Liver (tissue), 8 donors: ENCODE measurements at regions not wholly inside any gene's neighbourhood (a gene's known extent, or its start where the extent isn't known, plus 50 kb on each side); places are given as distances from the start of the nearest gene placed in this dataset.

Experiments used
- DNase-seq: peaks from one replicate; pipeline ENCODE4 v3.0.0-alpha.2; 2017; ENCODE audit warnings: low spot score
- H3K27ac ChIP-seq, 2 donors: one replicate each; pipeline ENCODE4 v1.7.0; 2013; ENCODE audit warnings: inconsistent platforms in 2 of 2, low read length in 2 of 2, control low read depth in 1 of 2, low read depth in 1 of 2, mild to moderate bottlenecking in 1 of 2
- H3K27me3 ChIP-seq, 4 donors: one replicate each; pipeline versions ENCODE4 v1.6.1 to v1.7.0; 2013; ENCODE audit warnings: low read length in 3 of 4, inconsistent platforms in 1 of 4, mild to moderate bottlenecking in 1 of 4, moderate library complexity in 1 of 4; ENCODE audit not compliant: control insufficient read depth in 4 of 4, insufficient read depth in 4 of 4
- H3K36me3 ChIP-seq, 4 donors: one replicate each; pipeline versions ENCODE4 v1.6.1 to v1.7.0; 2013; ENCODE audit warnings: low read length in 3 of 4, mild to moderate bottlenecking in 3 of 4, low read depth in 1 of 4, moderate library complexity in 1 of 4; ENCODE audit not compliant: control insufficient read depth in 4 of 4, insufficient read depth in 3 of 4
- H3K4me1 ChIP-seq, 4 donors: one replicate each; pipeline versions ENCODE4 v1.6.1 to v1.7.0; 2013; ENCODE audit warnings: low read length in 3 of 4, mild to moderate bottlenecking in 3 of 4, moderate library complexity in 1 of 4; ENCODE audit not compliant: control insufficient read depth in 4 of 4, insufficient read depth in 4 of 4
- H3K4me3 ChIP-seq, 3 donors: one replicate each; pipeline versions ENCODE4 v1.6.1 to v1.7.0; 2013; ENCODE audit warnings: low read length in 3 of 3, control low read depth in 1 of 3, low read depth in 1 of 3, mild to moderate bottlenecking in 1 of 3
- H3K9ac ChIP-seq, 2 donors: one replicate each; pipeline ENCODE4 v1.7.0; 2013; ENCODE audit warnings: low read length in 2 of 2, mild to moderate bottlenecking in 2 of 2, moderate library complexity in 2 of 2, control low read depth in 1 of 2, low read depth in 1 of 2
- H3K9me3 ChIP-seq, 4 donors: one replicate each; pipeline versions ENCODE4 v1.6.1 to v1.7.0; 2013; ENCODE audit warnings: low read length in 3 of 4; ENCODE audit not compliant: control insufficient read depth in 4 of 4
- FOXA1 ChIP-seq: IDR thresholded peaks from 2 replicates; pipeline ENCODE4 v1.6.1; 2016; ENCODE audit warnings: antibody characterized with exemption
- FOXA2 ChIP-seq: IDR thresholded peaks from 2 replicates; pipeline ENCODE4 v1.6.1; 2016; ENCODE audit warnings: antibody characterized with exemption
- HNF4A ChIP-seq, 2 donors: conservative IDR thresholded peaks; 2 replicates each; pipeline ENCODE4 v1.6.1; 2016; ENCODE audit warnings: antibody characterized with exemption in 2 of 2, mild to moderate bottlenecking in 2 of 2
- JUND ChIP-seq, 2 donors: IDR thresholded peaks; 2 replicates each; pipeline ENCODE4 v1.6.1; 2016; ENCODE audit warnings: antibody characterized with exemption in 2 of 2
- RAD21 ChIP-seq, 2 donors: IDR thresholded peaks; 2 replicates each; pipeline ENCODE4 v1.6.1; 2016; ENCODE audit warnings: antibody characterized with exemption in 2 of 2, mild to moderate bottlenecking in 2 of 2
- RXRA ChIP-seq, 2 donors: IDR thresholded peaks; 2 replicates each; pipeline ENCODE4 v1.6.1; 2017 to 2018; ENCODE audit warnings: antibody characterized with exemption in 2 of 2, mild to moderate bottlenecking in 1 of 2
- SP1 ChIP-seq: IDR thresholded peaks from 2 replicates; pipeline ENCODE4 v1.6.1; 2018; ENCODE audit warnings: antibody characterized with exemption, mild to moderate bottlenecking
- TAF1 ChIP-seq: conservative IDR thresholded peaks from 2 replicates; pipeline ENCODE4 v1.6.1; 2016; ENCODE audit warnings: antibody characterized with exemption, mild to moderate bottlenecking
- YY1 ChIP-seq: IDR thresholded peaks from 2 replicates; pipeline ENCODE4 v1.6.1; 2016; ENCODE audit warnings: antibody characterized with exemption, mild to moderate bottlenecking
- WGBS: extraction: QIAGEN DNeasy Blood & Tissue Kit; methylation state at CpG from one replicate; pipeline ENCODE4 v1.1.7; 2013; 5-methylcytosine and 5-hydroxymethylcytosine counted together
- TF ChIP-seq, protein P1 (sequence below): fragments of 150-350 bp; IDR thresholded peaks from 2 replicates; pipeline ENCODE4 v1.5.1; 2017; ENCODE audit warnings: improper control_type of control experiment, low read depth, low read length; ENCODE audit not compliant: missing input control
- TF ChIP-seq, protein P2 (sequence below): IDR thresholded peaks from 2 replicates; pipeline ENCODE4 v1.6.1; 2016; ENCODE audit warnings: antibody characterized with exemption
- TF ChIP-seq, protein P3 (sequence below): IDR thresholded peaks from 2 replicates; pipeline ENCODE4 v1.6.1; 2016; ENCODE audit warnings: antibody characterized with exemption, mild to moderate bottlenecking
- TF ChIP-seq, protein P4 (sequence below): IDR thresholded peaks from 2 replicates; pipeline ENCODE4 v1.6.1; 2016; ENCODE audit warnings: antibody characterized with exemption
- donor health status: healthy.
- donor health status: healthy.
- donor health status: healthy.
- donor health status: healthy.
- donor health status: healthy.

DNA sequence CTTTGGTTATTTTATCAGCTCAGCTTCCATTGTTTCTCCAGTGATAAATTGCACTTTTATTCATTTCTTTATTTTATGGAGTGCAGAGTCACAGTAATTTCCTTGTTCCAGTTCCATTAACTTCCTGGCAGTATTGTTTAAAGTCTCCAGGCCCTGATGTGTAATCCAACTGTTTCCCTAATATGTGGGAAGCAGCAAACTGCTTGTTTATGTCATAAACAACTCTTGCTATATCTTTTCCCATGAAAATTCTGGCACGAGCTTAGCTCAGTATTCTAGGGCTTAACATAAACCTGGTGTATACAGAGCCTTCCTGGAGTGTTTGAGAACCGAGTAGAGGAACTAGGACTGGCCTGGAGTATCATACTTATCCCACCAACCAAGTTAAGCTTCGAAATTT lies 83.5 kb upstream of the ARGLU1 start:
- TF ChIP-seq JUND (IDR thresholded peaks at IDR 0.05): no peak
- 55% methylated on average over 3 of the region's 3 CpGs for WGBS
- no peak overlapping the region for H3K27ac ChIP-seq
- peaks cover 0 to 2% (median 0%) of the 10 kb centered on the region in 4 donors for H3K27me3 ChIP-seq
- no peaks in the 10 kb centered on the region for H3K4me1 ChIP-seq
- H3K4me3 ChIP-seq: no peak overlapping the region
- no peak overlapping the region for H3K9ac ChIP-seq
- DNase-seq: no peak
- no peaks in the 10 kb centered on the region for H3K9me3 ChIP-seq
- H3K36me3 ChIP-seq: no peaks in the 10 kb centered on the region

DNA sequence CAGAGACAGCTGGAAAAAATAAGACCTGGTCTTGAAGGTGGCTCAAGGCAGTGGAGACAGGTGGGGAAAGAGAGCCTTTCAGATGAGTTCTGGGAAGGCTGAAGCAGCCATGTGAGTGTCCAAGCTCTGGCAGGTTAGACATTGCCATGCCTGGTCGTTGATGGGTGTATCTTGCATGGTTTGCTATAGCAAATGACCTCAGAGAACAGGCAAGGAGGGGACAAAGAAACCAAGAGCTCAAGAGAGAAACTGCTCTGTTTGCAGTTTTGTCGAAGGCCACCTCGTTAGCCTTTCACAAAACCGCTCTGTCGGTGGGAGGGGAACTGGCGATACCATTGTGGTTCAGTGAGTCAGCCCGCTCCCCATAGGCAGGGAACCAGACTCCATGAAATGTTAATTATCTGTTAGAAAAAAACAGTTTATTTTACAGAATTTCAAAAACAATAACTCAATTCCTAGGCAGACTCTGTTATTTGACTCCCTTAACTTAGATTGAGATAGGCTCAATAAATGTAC lies 82.8 kb upstream of the ARGLU1 start:
- 91% methylated on average over 7 of the region's 7 CpGs for WGBS
- H3K27ac ChIP-seq: no peak overlapping the region
- peaks cover 0 to 2% (median 0%) of the 10 kb centered on the region in 4 donors for H3K27me3 ChIP-seq
- no peak overlapping the region for H3K4me3 ChIP-seq
- H3K9ac ChIP-seq: no peak overlapping the region
- no peak for TF ChIP-seq FOXA2
- TF ChIP-seq, protein P1, sequence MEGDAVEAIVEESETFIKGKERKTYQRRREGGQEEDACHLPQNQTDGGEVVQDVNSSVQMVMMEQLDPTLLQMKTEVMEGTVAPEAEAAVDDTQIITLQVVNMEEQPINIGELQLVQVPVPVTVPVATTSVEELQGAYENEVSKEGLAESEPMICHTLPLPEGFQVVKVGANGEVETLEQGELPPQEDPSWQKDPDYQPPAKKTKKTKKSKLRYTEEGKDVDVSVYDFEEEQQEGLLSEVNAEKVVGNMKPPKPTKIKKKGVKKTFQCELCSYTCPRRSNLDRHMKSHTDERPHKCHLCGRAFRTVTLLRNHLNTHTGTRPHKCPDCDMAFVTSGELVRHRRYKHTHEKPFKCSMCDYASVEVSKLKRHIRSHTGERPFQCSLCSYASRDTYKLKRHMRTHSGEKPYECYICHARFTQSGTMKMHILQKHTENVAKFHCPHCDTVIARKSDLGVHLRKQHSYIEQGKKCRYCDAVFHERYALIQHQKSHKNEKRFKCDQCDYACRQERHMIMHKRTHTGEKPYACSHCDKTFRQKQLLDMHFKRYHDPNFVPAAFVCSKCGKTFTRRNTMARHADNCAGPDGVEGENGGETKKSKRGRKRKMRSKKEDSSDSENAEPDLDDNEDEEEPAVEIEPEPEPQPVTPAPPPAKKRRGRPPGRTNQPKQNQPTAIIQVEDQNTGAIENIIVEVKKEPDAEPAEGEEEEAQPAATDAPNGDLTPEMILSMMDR: no peak
- TF ChIP-seq RAD21 (IDR thresholded peaks at IDR 0.05): no peak
- TF ChIP-seq, protein P2, sequence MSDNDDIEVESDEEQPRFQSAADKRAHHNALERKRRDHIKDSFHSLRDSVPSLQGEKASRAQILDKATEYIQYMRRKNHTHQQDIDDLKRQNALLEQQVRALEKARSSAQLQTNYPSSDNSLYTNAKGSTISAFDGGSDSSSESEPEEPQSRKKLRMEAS: no peak
- TF ChIP-seq SP1: no peak
- no peak for TF ChIP-seq JUND (IDR thresholded peaks at IDR 0.05)
- TF ChIP-seq FOXA1: no peak
- no peak for TF ChIP-seq YY1
- no peaks in the 10 kb centered on the region for H3K4me1 ChIP-seq
- H3K36me3 ChIP-seq: no peaks in the 10 kb centered on the region
- no peak for DNase-seq
- no peaks in the 10 kb centered on the region for H3K9me3 ChIP-seq

DNA sequence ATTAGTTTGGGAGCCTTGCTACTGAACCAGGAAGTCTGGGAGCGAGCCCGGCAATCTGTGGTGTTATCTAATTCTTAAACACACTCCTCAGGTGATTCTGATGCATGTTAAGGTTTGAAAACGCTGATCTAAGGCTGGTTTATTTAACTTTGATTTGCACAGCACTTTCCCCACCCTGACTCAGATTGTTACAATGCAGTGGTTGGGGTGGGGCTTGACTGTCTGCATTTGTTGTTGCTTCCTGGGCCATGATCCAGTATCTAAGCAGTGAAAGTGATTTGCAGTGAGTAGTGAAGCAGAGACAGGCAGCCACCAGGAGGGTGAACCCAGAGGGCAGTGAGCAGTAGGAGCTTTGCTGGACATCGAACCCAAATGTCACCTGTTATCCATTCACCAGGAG lies 81.6 kb upstream of the ARGLU1 start:
- Histone ChIP-seq H3K4me1 (no peaks in the 10 kb centered on the region), H3K9me3 (no peaks in the 10 kb centered on the region), H3K36me3 (no peaks in the 10 kb centered on the region), H3K27ac (no peak overlapping the region), H3K4me3 (no peak overlapping the region), H3K9ac (no peak overlapping the region), H3K27me3 (peaks cover 0 to 2% (median 0%) of the 10 kb centered on the region in 4 donors)
- DNase-seq: no peak
- whole genome bisulfite sequencing: 63% methylated on average over 4 of the region's 4 CpGs
- TF ChIP-seq FOXA1 (no peak), FOXA2 (no peak), YY1 (no peak), RXRA (IDR thresholded peaks at IDR 0.05) (no peak), TAF1 (no peak), HNF4A (conservative IDR thresholded peaks at IDR 0.05) (no peak), SP1 (no peak)
- TF ChIP-seq, protein P3, sequence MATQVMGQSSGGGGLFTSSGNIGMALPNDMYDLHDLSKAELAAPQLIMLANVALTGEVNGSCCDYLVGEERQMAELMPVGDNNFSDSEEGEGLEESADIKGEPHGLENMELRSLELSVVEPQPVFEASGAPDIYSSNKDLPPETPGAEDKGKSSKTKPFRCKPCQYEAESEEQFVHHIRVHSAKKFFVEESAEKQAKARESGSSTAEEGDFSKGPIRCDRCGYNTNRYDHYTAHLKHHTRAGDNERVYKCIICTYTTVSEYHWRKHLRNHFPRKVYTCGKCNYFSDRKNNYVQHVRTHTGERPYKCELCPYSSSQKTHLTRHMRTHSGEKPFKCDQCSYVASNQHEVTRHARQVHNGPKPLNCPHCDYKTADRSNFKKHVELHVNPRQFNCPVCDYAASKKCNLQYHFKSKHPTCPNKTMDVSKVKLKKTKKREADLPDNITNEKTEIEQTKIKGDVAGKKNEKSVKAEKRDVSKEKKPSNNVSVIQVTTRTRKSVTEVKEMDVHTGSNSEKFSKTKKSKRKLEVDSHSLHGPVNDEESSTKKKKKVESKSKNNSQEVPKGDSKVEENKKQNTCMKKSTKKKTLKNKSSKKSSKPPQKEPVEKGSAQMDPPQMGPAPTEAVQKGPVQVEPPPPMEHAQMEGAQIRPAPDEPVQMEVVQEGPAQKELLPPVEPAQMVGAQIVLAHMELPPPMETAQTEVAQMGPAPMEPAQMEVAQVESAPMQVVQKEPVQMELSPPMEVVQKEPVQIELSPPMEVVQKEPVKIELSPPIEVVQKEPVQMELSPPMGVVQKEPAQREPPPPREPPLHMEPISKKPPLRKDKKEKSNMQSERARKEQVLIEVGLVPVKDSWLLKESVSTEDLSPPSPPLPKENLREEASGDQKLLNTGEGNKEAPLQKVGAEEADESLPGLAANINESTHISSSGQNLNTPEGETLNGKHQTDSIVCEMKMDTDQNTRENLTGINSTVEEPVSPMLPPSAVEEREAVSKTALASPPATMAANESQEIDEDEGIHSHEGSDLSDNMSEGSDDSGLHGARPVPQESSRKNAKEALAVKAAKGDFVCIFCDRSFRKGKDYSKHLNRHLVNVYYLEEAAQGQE: no peak
- TF ChIP-seq, protein P2: no peak
- TF ChIP-seq, protein P4, sequence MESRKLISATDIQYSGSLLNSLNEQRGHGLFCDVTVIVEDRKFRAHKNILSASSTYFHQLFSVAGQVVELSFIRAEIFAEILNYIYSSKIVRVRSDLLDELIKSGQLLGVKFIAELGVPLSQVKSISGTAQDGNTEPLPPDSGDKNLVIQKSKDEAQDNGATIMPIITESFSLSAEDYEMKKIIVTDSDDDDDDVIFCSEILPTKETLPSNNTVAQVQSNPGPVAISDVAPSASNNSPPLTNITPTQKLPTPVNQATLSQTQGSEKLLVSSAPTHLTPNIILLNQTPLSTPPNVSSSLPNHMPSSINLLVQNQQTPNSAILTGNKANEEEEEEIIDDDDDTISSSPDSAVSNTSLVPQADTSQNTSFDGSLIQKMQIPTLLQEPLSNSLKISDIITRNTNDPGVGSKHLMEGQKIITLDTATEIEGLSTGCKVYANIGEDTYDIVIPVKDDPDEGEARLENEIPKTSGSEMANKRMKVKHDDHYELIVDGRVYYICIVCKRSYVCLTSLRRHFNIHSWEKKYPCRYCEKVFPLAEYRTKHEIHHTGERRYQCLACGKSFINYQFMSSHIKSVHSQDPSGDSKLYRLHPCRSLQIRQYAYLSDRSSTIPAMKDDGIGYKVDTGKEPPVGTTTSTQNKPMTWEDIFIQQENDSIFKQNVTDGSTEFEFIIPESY: no peak
